HG03565 (cell line): ENCODE measurements at regions not wholly inside any gene's neighbourhood (a gene's known extent, or its start where the extent isn't known, plus 50 kb on each side); places are given as distances from the start of the nearest gene placed in this dataset.
A peak's percentile ranks its signal among the peaks of the same experiment; 100 is the strongest.

Experiments
- ATAC-seq: cut with Tn5 transposase; IDR thresholded peaks from one replicate; pipeline ENCODE4 v1.9.1; 2021; ENCODE audit warnings: mild to moderate bottlenecking, moderate library complexity; ENCODE audit not compliant: unreplicated experiment

GRCh38 chr2:150601280-150602038, 114.0 kb upstream of the RND3 start:
- no peak for ATAC-seq

GRCh38 chr2:150599889-150600288, 112.4 kb upstream of the RND3 start:
- no peak for ATAC-seq

GRCh38 chr2:150598383-150598782, 110.9 kb upstream of the RND3 start:
- ATAC-seq: no peak

- ATAC-seq: no peak
These were observed 108.5 kb upstream of the RND3 start for GRCh38 chr2:150595803-150596470.

- ATAC-seq: no peak
These were observed 106.8 kb upstream of the RND3 start for GRCh38 chr2:150594299-150594698.

- no peak for ATAC-seq
These were observed 104.2 kb upstream of the RND3 start for GRCh38 chr2:150591496-150592285.

- ATAC-seq: no peak
These were observed 102.2 kb upstream of the RND3 start for GRCh38 chr2:150589681-150590080.

- no peak for ATAC-seq
These were observed 101.0 kb upstream of the RND3 start for GRCh38 chr2:150588506-150588870.

- ATAC-seq: no peak
These were observed 100.4 kb upstream of the RND3 start for GRCh38 chr2:150587547-150588505.

GRCh38 chr2:150586858-150587257, 99.4 kb upstream of the RND3 start:
- no peak for ATAC-seq

GRCh38 chr2:150585221-150585971, 97.9 kb upstream of the RND3 start:
- no peak for ATAC-seq

- ATAC-seq: no peak
These were observed 96.6 kb upstream of the RND3 start for GRCh38 chr2:150584081-150584480.

GRCh38 chr2:150581717-150582472, 94.4 kb upstream of the RND3 start:
- no peak for ATAC-seq

GRCh38 chr2:150578481-150578880, 91.0 kb upstream of the RND3 start:
- no peak for ATAC-seq

- no peak for ATAC-seq
These were observed 88.4 kb upstream of the RND3 start for GRCh38 chr2:150575861-150576260.

GRCh38 chr2:150572961-150573395, 85.5 kb upstream of the RND3 start:
- peak; percentile 98 for ATAC-seq

- ATAC-seq: no peak
These were observed 84.8 kb upstream of the RND3 start for GRCh38 chr2:150572194-150572766.

GRCh38 chr2:150571121-150571520, 83.7 kb upstream of the RND3 start:
- ATAC-seq: no peak

GRCh38 chr2:150570712-150571111, 83.2 kb upstream of the RND3 start:
- ATAC-seq: no peak
